CD4-positive, alpha-beta T cell (primary cell): ENCODE measurements at regions not wholly inside any gene's neighbourhood (a gene's known extent, or its start where the extent isn't known, plus 50 kb on each side); places are given as distances from the start of the nearest gene placed in this dataset.
"Not testable (repeated sequence)": the region's sequence is repeated elsewhere in the genome, so short reads cannot be mapped to it uniquely, and the experiment has no call there.

ENCODE experiments used
- ATAC-seq: fragments of 200-7000 bp; cut with Tn5 transposase; one replicate; pipeline ENCODE4 v1.10.0; 2022; ENCODE audit warnings: mild to moderate bottlenecking; ENCODE audit not compliant: poor library complexity
- CTCF ChIA-PET: fragments of 350-600 bp; sonication (Branson Sonifier 250); formaldehyde crosslinking; loops from one replicate; lab custom pipeline; 2021; ENCODE audit warnings: antibody characterized with exemption, inconsistent platforms; lab: Charles Lee
- POLR2A ChIA-PET: fragments of 350-600 bp; sonication (Branson Sonifier 250); formaldehyde crosslinking; loops from one replicate; lab custom pipeline; 2021; ENCODE audit warnings: antibody characterized with exemption, inconsistent platforms; lab: Charles Lee
- DNase-seq, 14 experiments: peaks; one replicate each; pipeline ENCODE4 v3.0.0-alpha.2; 2013 to 2020; ENCODE audit warnings: mixed read lengths in 2 of 14
- H3K27ac ChIP-seq, 2 donors: one replicate each; pipeline versions ENCODE4 v1.5.1 to v1.7.0; 2013; ENCODE audit warnings: low read length in 2 of 2, low read depth in 1 of 2, mild to moderate bottlenecking in 1 of 2
- H3K27me3 ChIP-seq, 2 experiments: 1 replicate in 1 of 2; 2 replicates in 1 of 2; pipeline versions ENCODE4 v1.6.1 to v1.7.0; 2013; ENCODE audit warnings: low read length in 2 of 2, control low read depth in 1 of 2, mild to moderate bottlenecking in 1 of 2, moderate library complexity in 1 of 2; ENCODE audit not compliant: insufficient read depth in 2 of 2, control insufficient read depth in 1 of 2
- H3K36me3 ChIP-seq: one replicate; pipeline ENCODE4 v1.6.1; 2013; ENCODE audit warnings: low read length, control low read depth; ENCODE audit not compliant: insufficient read depth
- H3K4me1 ChIP-seq: one replicate; pipeline ENCODE4 v1.6.1; 2013; ENCODE audit warnings: low read length, control low read depth; ENCODE audit not compliant: insufficient read depth
- H3K4me3 ChIP-seq: one replicate; pipeline ENCODE4 v1.5.1; 2013; ENCODE audit warnings: mild to moderate bottlenecking, low read length, moderate library complexity
- H3K9me3 ChIP-seq, 2 experiments: 1 replicate in 1 of 2; 2 replicates in 1 of 2; pipeline versions ENCODE4 v1.6.1 to v1.7.0; 2013; ENCODE audit warnings: low read length in 2 of 2, mild to moderate bottlenecking in 2 of 2, control low read depth in 1 of 2, moderate library complexity in 1 of 2; ENCODE audit not compliant: control insufficient read depth in 1 of 2, insufficient read depth in 1 of 2
- H3K27ac Mint-ChIP-seq: one replicate; pipeline ENCODE4 v1.8.0; 2020; ENCODE audit warnings: mixed read lengths
- H3K27me3 Mint-ChIP-seq: one replicate; pipeline ENCODE4 v1.8.0; 2021; ENCODE audit warnings: mixed read lengths
- H3K36me3 Mint-ChIP-seq: one replicate; pipeline ENCODE4 v1.8.0; 2021; ENCODE audit warnings: low read depth, mixed read lengths
- H3K4me1 Mint-ChIP-seq: one replicate; pipeline ENCODE4 v1.8.0; 2021; ENCODE audit warnings: low read depth, mixed read lengths
- H3K4me3 Mint-ChIP-seq: one replicate; pipeline ENCODE4 v1.8.0; 2020; ENCODE audit warnings: mild to moderate bottlenecking, mixed read lengths
- H3K9me3 Mint-ChIP-seq: one replicate; pipeline ENCODE4 v1.8.0; 2020; ENCODE audit warnings: mixed read lengths
- intact Hi-C, 2 experiments: fragments of 100-400 bp; cut with DNase I in 1 of 2; cut with micrococcal nuclease in 1 of 2; formaldehyde crosslinking; loops; one replicate each; pipeline versions ENCODE4 v1.15.1 to v1.9.0; 2023 to 2025; cut with DNase I, micrococcal nuclease
- TF ChIP-seq, protein P1 (sequence below): fragments of 200-600 bp; IDR thresholded peaks from one replicate; pipeline ENCODE4 v1.8.0; 2022; ENCODE audit warnings: antibody characterized with exemption, mild to moderate bottlenecking

GRCh38 chr4:94038195-94038594 is 169.5 kb upstream of the SMARCAD1 start:
- Histone ChIP-seq H3K27me3 (no peaks in the 10 kb centered on the region), H3K9me3 (peaks cover 0 to 4% of the 10 kb centered on the region in 2 experiments), H3K4me1 (no peaks in the 10 kb centered on the region), H3K27ac (no peak overlapping the region), H3K4me3 (no peak overlapping the region), H3K36me3 (no peaks in the 10 kb centered on the region)
- ATAC-seq, result no peak
- TF ChIP-seq, protein P1, sequence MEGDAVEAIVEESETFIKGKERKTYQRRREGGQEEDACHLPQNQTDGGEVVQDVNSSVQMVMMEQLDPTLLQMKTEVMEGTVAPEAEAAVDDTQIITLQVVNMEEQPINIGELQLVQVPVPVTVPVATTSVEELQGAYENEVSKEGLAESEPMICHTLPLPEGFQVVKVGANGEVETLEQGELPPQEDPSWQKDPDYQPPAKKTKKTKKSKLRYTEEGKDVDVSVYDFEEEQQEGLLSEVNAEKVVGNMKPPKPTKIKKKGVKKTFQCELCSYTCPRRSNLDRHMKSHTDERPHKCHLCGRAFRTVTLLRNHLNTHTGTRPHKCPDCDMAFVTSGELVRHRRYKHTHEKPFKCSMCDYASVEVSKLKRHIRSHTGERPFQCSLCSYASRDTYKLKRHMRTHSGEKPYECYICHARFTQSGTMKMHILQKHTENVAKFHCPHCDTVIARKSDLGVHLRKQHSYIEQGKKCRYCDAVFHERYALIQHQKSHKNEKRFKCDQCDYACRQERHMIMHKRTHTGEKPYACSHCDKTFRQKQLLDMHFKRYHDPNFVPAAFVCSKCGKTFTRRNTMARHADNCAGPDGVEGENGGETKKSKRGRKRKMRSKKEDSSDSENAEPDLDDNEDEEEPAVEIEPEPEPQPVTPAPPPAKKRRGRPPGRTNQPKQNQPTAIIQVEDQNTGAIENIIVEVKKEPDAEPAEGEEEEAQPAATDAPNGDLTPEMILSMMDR, result no peak
- ChIA-PET POLR2A (no interaction called here), CTCF (no interaction called here)
- no peak overlapping the region for H3K27ac Mint-ChIP-seq
- intact Hi-C loops, result no loop called here
- H3K4me3 Mint-ChIP-seq, result no peak overlapping the region
- H3K36me3 Mint-ChIP-seq, result no peaks in the 10 kb centered on the region
- H3K27me3 Mint-ChIP-seq, result no peaks in the 10 kb centered on the region
- H3K4me1 Mint-ChIP-seq, result no peaks in the 10 kb centered on the region
- no peak for DNase-seq
- no peaks in the 10 kb centered on the region for H3K9me3 Mint-ChIP-seq

DNA sequence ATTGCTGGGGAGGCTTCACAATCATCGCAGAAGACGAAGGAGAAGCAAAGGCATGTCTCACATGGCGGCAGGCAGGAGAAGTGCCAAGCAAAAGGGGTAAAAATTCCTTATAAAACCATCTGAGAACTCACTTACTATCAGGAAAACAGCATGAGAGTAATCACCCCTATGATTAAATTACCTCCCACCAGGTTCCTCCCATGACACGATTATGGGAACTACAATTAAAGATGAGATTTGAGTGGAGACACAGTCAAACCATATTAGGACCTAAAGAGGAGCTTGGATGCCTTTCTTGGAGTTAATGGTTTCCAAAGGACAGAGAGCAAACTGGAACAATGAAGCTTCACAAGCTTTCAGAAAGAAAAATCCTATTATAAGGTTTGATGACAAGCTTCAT is 168.4 kb upstream of the SMARCAD1 start:
- H3K4me1 ChIP-seq, result no peaks in the 10 kb centered on the region
- no peak for ATAC-seq
- ChIA-PET CTCF (no interaction called here), POLR2A (no interaction called here)
- no peaks in the 10 kb centered on the region for H3K9me3 ChIP-seq
- Mint-ChIP-seq H3K4me1 (no peaks in the 10 kb centered on the region), H3K36me3 (no peaks in the 10 kb centered on the region), H3K4me3 (no peak overlapping the region), H3K27ac (no peak overlapping the region), H3K27me3 (no peaks in the 10 kb centered on the region), H3K9me3 (no peaks in the 10 kb centered on the region)
- intact Hi-C loops, result no loop called here
- DNase-seq, result no peak
- no peaks in the 10 kb centered on the region for H3K27me3 ChIP-seq
- TF ChIP-seq, protein P1, result no peak
- no peak overlapping the region for H3K27ac ChIP-seq
- no peak overlapping the region for H3K4me3 ChIP-seq
- H3K36me3 ChIP-seq, result no peaks in the 10 kb centered on the region

DNA sequence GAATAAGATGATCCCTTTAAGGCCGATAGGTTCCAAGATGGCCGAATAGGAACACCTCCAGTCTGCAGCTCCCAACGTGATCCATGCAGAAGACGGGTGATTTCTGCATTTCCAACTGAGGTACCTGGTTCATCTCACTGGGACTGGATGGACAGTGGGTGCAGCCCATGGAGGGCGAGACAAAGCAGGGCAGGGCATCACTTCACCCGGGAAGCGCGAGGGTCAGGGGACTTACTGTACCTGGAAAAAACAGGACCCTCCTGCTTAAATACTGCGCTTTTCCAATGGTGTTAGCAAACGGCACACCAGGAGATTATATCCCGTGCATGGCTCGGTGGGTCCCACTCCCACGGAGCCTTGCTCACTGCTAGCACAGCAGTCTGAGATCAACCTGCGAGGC is 163.2 kb upstream of the SMARCAD1 start:
- ATAC-seq, H3K36me3 ChIP-seq, H3K4me1 Mint-ChIP-seq, intact Hi-C loops, H3K4me3 Mint-ChIP-seq, H3K9me3 ChIP-seq, H3K4me1 ChIP-seq, H3K27ac ChIP-seq, H3K4me3 ChIP-seq, H3K27me3 ChIP-seq, H3K27ac Mint-ChIP-seq, H3K9me3 Mint-ChIP-seq, CTCF ChIA-PET, POLR2A ChIA-PET, DNase-seq, H3K36me3 Mint-ChIP-seq, H3K27me3 Mint-ChIP-seq: not testable (repeated sequence)

DNA sequence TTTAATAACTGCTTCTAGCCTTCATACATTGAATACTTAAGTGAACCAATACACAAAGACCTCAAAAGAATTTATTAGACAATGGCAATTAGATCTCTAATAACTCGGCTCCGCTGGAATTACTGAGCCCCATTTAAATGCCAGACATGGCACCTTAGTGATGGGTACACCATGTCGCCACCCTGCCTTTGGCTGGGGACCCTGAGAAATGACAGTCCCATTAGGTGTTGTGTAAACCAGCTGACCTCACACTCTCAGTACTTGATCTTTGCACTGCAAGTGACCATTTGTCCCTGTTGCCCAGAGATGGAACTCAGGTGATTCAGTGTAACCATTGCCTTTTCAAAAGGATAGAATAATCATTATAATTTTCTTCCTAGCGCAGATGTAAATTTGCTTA is 144.6 kb upstream of the SMARCAD1 start:
- no peaks in the 10 kb centered on the region for H3K27me3 ChIP-seq
- no peak overlapping the region for H3K4me3 ChIP-seq
- Mint-ChIP-seq H3K4me1 (no peaks in the 10 kb centered on the region), H3K9me3 (peaks cover 3% of the 10 kb centered on the region), H3K36me3 (no peaks in the 10 kb centered on the region), H3K27ac (no peak overlapping the region), H3K27me3 (peaks cover 4% of the 10 kb centered on the region), H3K4me3 (no peak overlapping the region)
- DNase-seq (no peak), ATAC-seq (no peak)
- CTCF ChIA-PET, result no interaction called here
- H3K36me3 ChIP-seq, result no peaks in the 10 kb centered on the region
- no peak overlapping the region for H3K27ac ChIP-seq
- no peaks in the 10 kb centered on the region for H3K4me1 ChIP-seq
- TF ChIP-seq, protein P1, result no peak
- intact Hi-C loops, result no loop called here
- POLR2A ChIA-PET, result interaction anchor here (0.6 kb wide), 1 partner anchor 22 kb away, joined by 3 read pairs; no protein-coding TSS in a partner anchor
- no peaks in the 10 kb centered on the region for H3K9me3 ChIP-seq
